RCC 7860 (cell line): ENCODE measurements at regions not wholly inside any gene's neighbourhood (a gene's known extent, or its start where the extent isn't known, plus 50 kb on each side); places are given as distances from the start of the nearest gene placed in this dataset.

ENCODE experiments used
- DNase-seq: peaks from one replicate; pipeline ENCODE4 v3.0.0-alpha.2; 2015; ENCODE audit warnings: low spot score
- FAIRE-seq: peaks from 2 replicates; lab custom pipeline; 2012; peaks lifted over from hg19 to GRCh38; lab: Jason Lieb, UNC

DNA sequence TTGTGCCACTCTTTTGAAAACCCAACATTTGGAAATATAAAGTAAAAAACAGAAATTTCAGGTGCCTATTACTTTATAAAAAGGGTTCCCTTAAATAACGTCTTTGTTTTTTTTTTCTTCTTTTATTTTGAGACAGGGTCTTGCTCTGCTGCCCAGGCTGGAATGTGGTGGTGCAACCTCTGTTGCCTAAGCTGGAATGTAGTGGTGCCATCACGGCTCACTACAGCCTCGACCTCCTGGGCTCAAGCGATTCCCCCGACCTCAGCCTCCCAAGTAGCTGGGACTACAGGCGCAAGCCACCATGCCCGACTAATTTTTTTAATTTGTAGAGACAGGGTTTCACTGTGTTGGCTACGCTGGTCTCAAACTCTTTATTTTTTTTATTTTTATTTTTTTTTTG, 110.2 kb upstream of the HNRNPU start:
- FAIRE-seq (no peak), DNase-seq (no peak)

DNA sequence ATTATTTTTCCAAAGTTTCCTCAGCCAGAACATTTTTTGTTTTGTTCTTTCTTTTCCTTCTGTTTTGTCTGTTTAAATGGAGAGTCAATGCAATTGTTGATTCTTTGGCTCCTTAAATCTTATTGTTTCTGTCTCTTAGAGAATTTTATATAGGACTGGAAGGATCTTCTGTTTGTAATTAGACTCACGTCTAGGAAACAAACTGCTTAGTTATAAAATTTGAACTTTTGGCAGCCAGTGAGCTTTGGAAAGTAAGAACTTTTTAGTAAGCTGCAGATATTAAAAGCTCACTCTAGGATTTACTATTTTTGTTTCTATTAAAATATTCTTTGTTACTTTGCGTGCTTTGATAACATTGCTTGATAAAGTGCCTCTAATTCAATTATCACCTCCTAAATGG, 109.8 kb upstream of the HNRNPU start:
- DNase-seq, result no peak
- FAIRE-seq, result no peak

DNA sequence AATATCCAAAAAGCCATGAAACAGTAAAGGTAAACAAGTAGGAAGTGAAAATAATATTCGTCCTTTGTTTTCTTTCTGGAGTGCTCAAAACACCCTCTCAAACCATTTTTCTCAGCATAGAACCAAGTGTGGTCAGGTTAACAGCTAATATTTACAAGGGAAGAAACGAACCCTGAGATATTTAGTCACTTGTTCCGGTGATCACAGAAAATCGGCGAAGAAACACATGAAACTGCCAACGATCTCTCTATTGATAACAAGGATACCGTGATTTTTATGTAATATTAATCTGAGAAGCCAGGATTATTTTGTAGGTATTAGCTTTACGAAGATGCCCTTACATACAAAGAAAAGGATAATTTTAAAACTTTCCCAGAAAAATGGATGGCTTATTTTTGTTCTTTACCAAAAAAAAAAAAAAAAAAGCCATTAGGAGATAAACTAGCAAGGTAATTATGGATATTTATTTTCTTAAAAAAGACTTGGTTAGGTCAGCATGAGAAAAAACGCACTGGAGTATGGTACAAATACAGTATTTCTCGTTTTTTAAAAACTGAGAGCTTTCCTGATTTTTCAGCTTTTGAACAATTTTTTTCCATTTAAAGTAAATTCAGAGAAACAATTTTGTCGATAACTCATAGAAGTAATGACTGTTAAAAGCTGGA, 107.3 kb upstream of the HNRNPU start:
- no peak for DNase-seq
- no peak for FAIRE-seq

DNA sequence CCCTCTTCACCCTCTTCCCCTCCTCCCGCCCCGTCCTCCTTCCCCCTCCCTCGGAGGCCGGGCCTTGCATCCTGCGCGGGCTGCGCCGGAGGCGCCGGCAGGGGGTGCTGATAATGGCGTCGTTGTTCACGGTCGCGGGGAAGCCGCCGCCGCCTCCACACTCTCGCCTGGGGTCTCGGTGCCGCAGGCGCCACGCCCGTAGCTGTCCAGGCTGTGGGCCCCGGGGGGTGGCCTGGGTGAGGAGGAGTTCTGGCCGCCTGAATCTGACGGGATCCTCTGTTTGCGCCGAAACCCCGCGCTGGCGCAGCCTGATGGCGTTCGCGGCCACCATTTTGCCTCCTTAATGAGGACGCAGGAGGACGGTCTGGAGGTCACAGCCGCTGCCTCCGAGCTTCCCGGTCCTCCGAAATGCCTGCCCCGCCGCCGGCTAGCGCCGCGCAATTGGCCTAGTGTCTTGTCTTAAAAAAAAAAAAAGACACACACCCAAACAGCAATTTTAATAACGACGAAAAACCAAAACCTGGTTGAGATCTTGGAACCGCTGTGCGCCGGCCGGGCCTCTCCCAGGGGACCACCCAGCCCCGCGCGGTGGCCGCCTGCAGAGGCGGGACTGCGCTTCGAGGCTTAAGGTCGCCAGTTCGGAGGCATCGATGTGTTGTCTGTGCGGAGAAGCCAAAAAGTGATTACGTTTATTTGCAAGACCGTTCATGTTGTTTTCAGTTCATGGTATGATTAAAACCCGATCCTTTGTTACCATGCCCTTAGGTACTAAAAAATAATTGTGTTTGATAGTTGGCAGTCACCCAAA, 106.6 kb upstream of the HNRNPU start:
- peak; percentile 85 for DNase-seq
- peak; percentile 50 for FAIRE-seq

DNA sequence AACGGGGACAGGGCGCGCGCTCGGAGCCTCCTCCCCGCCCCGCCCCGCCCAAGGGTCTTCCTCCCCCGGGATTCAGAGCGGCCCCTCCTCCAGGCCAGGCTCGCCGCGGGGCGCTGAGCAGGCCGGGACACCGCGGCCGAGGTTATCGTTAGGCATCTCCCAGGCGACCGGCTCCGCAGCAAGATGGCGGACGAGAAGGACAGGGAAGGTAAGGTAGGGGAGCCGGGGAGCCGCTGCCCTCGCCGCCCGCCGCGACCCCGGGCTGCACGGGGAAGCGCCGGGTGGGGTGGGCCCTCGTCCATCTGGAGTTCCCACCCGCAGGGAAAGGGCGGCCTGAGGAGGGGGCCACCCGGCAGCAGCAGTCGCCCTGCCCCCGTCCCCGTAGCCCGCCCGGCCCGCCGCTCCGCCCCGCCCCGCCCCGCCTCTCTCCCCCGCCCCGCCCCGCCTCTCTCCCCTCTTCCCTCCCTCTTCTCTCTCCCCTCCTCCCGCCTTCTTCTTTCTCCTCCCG, 105.9 kb upstream of the HNRNPU start:
- DNase-seq, result peak; percentile 68
- FAIRE-seq, result no peak

DNA sequence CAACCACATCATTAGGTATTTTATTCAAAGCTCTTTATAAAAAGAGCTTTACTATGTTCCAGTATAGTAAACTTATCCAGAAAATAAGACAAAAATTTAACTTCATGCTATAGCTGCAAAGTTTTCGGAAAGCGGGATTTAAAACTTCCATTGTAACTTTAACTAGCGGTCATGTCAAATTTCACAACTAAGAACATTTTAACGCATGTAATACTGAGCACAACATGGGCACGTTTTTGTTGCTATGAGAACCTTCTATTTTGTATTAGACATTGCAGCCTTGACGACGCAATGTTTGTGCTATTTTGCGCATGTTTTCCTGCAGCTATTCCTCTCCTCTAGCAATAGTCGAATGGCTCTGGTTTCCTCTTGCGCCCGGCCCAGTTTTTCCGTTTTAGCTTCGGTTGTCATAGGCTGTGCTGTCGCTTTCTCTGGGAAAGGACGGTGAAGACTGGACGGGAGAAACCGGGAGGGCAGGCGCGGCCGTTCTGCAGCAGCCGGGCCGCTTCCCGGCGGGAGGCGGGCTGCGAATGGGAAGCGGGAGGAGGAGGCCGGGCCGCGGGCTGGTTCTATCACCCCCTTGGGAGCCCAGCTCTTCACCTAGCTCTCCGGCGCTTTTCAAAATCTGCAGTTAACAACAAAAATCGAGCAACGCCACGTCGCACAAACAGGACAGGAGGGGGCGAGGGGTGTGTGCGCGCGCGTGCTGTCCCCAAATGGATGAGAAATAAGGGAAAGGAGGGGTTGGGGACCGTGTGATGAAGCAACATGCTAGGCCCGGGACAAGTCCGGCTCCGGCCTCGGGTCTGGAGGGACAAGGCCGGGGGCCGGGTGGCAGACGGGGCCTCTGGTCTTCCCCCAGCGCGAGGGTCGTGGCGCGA, 105.3 kb upstream of the HNRNPU start:
- FAIRE-seq (peak; percentile 15), DNase-seq (peak; percentile 81)

DNA sequence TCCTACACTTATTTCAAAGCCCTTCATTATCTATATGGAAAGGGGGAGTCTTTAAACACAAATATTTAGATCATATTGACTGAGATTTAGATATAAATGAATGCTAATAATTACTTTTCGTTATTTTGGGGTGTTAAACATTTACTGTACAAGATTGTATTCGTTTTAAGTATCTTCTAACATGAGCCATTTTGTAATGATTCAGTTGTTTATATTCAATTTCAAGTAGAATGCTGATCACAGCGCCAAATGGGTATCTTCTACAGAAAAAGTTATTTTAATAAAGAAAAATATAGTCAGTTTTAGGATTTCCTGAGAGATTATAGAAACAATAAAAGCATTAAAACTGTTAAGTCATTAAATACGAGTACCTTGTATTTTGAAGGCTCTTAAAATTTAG, 104.5 kb upstream of the HNRNPU start:
- peak; percentile 21 for FAIRE-seq

DNA sequence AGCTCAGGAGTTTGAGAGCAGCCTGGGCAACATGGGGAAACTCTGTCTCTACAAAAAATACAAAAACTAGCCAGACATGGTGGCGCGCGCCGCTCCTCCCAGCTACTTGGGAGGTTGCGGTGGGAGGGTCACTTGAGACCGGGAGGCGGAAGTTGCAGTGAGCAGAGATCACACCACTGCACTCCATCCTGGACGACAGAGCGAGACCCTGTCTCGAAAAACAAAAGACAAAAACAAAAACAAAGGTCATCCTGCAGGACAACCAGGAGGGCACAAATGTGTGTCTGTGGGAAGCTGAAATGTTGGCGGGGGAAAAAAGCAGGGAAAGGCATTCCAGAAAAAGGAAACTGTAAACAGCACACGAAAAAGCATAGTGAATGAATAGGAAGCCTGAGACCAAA, 104.1 kb upstream of the HNRNPU start:
- no peak for FAIRE-seq

More for the DNA sequence above, 104.5 kb upstream of the HNRNPU start:
- no peak for DNase-seq

DNA sequence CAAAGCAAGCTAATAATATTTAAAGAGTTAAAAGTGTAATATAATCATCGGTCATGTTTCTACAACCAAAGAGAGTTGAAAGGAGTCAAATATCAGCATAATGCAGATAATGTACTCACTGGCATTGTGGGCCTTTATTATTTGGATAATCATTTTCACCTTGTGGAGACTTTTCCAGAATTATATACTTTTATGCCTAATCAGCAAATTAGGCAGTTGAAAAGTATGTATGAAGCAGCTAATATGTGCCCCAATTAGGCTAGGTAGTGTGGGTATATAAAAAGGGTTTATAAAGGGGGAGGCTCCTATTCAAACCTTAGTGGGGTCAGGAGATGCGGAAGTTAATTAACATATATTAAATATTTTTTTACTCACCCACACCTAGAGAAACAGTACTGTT, 102.8 kb upstream of the HNRNPU start:
- FAIRE-seq (no peak), DNase-seq (no peak)

More for the DNA sequence above, 104.1 kb upstream of the HNRNPU start:
- DNase-seq, result no peak

DNA sequence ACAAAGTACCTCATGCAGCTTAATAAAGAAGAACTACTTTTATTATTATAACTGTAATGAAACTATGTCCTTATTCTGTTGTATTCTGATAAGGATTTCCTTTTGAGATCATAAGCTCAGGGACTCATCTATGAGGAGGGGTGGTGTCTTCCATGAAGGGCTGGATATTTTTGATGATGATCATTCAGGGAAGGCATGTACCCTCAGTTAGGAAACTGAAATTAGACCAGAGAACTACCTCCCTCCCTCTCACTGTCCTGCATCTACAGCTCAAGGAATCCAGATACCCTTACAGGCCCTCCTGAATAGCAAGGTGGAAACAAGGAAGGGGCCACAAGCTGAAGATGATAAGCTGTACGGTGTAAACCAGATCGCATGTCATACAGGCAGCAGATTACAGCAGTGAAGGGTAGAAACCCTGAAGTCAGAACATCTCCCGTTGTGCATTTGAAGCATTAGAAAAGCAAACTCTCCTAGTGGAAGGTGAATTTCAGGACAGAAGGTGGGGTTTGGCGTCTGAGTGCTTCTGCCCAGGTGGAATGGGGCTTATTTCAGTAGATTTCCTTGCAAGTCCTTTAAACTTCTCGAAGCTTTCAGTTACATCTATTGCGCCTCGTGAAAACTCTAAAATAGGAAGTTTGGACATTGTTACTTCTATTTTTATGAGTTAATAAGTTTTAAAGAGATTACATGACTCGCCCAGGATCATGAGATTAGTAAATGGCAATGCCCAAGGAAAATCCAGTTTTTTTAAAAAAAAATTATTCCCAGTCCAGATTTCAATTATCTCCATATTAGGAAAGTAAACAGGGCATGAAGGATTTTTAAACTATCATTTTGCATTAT, 101.1 kb upstream of the HNRNPU start:
- FAIRE-seq, result no peak
- DNase-seq, result no peak

DNA sequence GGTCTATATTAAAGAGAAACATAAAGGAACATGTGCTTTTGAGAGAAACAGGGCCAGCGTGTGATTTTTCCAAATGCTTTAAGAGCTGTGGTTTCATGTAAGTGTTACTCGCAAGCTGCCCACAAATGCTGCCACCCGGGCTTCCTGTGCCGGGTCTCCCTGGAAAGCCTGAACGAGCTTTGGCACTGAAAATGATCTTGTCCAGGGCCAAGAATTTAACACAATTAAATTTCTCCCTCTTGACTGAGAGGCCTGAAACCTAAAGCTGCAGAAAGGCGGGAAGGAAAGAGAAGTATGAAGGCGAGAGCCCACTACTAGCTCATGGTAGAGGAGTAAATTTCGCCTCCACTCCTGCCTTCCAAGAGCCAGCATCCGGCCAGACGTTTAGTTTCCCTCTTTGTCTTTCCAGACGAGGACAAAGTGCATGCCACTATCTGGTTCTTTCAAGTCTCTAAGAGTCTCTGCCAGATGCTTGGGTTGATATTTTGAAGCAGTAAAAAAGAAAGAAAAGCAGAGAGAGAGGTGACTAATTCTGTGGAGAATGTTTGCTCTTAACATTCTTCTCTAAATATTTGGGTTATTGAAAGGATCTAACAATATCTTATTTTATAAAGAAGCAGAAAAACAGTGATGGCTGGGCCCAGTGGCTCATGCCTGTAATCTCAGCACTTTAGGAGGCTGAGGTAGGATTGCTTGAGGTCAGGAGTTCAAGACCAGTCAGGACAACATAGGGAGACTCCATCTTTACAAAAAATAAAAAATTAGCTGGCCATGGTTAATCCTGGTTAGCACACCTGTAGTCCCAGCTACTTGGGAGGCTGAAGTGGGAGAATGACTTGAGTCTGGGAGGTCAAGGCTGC, 100.0 kb upstream of the HNRNPU start:
- peak; percentile 31 for FAIRE-seq
- DNase-seq, result peak; percentile 60

DNA sequence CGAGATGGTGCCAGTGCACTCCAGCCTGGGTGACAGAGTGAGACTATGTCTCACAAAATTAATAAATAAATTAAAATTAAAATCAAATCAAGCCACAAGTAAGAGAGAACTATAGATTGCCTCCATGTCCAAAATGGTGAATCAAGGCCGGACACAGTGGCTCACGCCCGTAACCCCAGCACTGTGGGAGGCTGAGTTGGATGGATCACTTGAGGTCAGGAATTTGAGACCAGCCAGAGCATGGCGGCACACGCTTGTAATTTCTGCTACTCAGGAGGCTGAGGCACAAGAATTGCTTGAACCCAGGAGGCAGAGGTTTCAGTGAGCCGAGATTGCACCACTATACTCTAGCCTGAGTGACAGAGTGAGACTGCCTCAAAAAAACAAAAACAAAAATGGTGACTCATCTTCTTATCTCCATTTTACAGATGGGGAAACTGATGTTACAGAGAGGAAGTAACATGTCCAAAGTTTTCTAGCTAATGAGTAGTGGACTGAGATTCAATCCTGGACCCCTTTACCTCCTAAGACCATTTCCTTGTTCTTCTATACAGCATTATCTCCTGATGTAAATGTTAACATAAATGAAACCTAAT, 99.0 kb upstream of the HNRNPU start:
- FAIRE-seq (no peak), DNase-seq (no peak)

DNA sequence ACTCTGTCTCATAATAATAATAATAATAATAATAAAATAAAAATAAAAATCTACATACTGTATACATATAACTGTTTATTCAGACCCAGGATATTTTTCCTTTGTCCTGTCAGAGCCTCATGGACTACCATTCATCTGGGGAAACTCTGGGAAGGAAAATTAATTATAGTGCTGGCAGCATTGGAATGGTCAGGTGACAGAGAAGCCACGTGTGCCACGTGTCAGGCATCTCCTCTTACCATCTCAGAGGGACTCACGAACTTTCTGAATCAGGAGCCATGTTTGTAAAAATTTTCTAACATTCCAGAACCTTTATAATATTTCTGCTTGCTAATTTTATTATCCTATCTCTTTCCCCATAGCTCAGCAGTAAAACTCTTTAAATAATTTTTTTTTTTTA, 97.8 kb upstream of the HNRNPU start:
- FAIRE-seq, result no peak
- DNase-seq, result no peak

DNA sequence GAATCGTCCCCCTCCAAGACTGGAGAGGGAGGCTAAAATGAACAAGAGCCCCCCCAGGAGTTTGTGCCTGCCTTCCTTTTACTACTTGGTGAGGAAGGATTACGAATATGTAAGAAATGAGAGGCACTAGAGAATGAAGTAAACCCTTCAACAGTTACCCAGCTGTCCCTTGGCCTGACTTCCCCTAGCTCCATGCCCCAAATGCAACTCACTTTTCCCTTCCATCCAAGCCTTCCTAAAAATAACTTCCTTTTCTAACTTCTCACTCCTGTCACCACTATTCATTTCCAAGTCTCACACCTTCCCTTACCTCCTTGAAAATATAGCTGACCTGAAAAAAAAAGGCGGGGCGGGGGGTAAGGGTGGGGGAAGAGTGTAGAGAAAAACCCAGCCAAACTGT, 96.6 kb upstream of the HNRNPU start:
- DNase-seq (no peak), FAIRE-seq (no peak)

DNA sequence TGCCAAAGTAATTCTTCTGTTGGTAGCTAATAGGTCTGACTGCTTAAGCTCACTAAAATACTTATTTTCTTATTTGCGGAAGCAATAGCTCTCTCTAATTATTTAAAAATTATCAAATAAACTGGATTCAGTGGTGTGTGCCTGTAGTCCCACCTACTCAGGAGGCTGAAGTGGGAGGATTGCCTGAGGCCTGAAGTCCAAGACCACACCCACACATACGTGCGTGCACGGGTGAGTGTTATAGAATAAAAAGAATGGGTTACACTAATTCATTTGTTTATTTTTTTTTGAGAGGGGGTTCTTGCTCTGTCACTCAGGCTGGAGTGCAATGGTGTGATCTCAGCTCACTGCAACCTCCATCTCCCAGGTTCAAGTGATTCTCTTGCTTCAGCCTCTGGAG, 94.2 kb upstream of the HNRNPU start:
- DNase-seq (no peak), FAIRE-seq (no peak)

DNA sequence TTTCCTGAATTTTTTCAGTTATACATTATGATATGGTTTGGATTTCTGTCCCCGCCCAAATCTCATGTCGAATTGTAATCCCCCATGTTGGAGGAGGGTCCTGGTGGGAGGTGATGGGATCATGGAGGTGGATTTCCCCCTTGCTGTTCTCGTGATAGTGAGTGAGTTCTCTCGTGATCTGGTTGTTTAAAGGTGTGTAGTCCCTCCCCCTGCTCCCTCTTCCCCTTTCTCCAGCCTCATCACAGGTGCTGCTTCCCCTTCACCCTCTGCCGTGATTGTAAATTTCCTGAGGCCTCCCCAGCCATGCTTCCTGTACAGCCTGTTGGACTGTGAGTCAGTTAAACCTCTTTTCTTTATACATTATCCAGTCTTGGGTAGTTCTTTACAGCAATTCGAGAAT, 93.2 kb upstream of the HNRNPU start:
- FAIRE-seq (no peak), DNase-seq (no peak)

DNA sequence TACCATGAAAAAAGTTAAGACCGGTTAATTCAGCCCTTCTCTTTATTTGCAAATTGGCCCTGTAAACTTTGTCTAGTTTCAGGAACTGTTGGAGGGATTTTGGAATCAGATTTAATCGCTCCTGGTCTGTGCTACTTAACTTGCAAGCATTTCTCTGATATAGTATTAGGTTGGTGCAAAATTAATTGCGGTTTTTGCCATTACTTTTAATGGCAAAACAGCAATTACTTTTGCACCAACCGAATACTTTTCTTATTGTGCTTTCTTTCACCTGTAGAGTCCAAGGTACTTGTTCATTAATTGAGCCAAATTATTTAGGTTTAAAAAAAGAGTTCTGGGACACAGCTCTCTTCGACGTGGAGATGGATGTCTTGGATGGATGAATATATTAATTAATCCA, 92.8 kb upstream of the HNRNPU start:
- FAIRE-seq, result no peak
- DNase-seq, result no peak

DNA sequence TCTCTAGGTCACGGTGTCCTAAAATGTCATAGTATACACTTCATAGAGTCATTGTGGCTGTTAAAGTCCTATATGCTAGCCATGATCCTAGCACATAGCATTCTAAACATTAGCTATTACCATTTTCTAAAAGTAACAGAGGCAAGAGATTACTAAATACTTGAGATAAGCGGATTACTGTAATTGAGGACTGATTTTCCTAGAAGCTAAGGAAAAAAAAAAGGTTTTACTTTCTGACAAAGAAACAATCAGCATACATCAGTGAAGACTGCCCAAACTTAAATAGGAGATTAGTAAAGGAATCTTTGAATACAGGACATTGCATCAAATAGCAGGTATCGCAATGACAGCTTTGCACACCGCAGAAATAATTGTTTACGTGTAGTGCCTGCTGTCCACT, 91.3 kb upstream of the HNRNPU start:
- FAIRE-seq, result no peak
- no peak for DNase-seq

DNA sequence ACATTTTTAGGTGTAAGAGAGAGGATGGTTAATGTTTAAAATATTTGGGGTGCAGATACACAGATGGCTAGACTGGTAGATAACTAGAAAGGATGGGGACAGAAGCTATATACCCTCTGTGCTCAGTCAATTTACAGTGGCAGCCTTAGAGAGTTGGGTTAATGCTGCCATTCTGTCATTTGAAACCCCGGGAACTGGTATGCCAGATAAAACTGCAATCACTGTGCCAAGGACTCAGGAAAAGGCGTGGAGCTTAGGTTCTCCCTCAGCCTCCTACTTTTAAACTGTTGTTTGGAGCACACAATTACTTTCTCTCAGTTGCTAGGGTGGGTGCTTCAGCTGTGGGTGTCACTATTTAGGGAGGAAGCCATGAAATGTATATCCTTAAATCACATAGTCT, 90.0 kb upstream of the HNRNPU start:
- DNase-seq (no peak), FAIRE-seq (no peak)
